Ovary (tissue), 7 donors: ENCODE measurements at regions not wholly inside any gene's neighbourhood (a gene's known extent, or its start where the extent isn't known, plus 50 kb on each side); places are given as distances from the start of the nearest gene placed in this dataset.

Experiments used
- DNase-seq, 5 donors: peaks; one replicate each; pipeline ENCODE4 v3.0.0-alpha.2; 2019 to 2020
- H3K27ac ChIP-seq, 2 donors: fragments of 200-600 bp; one replicate each; pipeline versions ENCODE4 v1.5.1 to v1.8.0; 2019 to 2022
- H3K27me3 ChIP-seq: fragments of 200-600 bp; one replicate; pipeline ENCODE4 v1.8.0; 2022
- H3K36me3 ChIP-seq: fragments of 200-600 bp; sonication (generic); one replicate; pipeline ENCODE4 v1.5.1; 2019
- H3K4me1 ChIP-seq: one replicate; pipeline ENCODE4 v1.8.1; 2013; ENCODE audit warnings: mild to moderate bottlenecking, moderate library complexity; ENCODE audit not compliant: insufficient read depth
- H3K4me3 ChIP-seq: fragments of 200-600 bp; sonication (generic); one replicate; pipeline ENCODE4 v1.5.1; 2017
- H3K9me3 ChIP-seq, 2 donors: fragments of 200-600 bp in 1 of 2; sonication (generic) in 1 of 2; one replicate each; pipeline versions ENCODE4 v1.5.1 to v1.8.1; 2013 to 2019; ENCODE audit warnings: mild to moderate bottlenecking in 1 of 2, moderate library complexity in 1 of 2
- EP300 ChIP-seq: sonication (generic); formaldehyde crosslinking; IDR thresholded peaks from one replicate; pipeline ENCODE4 v1.6.1; 2017; ENCODE audit warnings: antibody characterized with exemption
- POLR2A ChIP-seq: fragments of 450-650 bp; IDR thresholded peaks from one replicate; pipeline ENCODE4 v1.6.1; 2017; ENCODE audit warnings: antibody characterized with exemption, mild to moderate bottlenecking, moderate library complexity
- WGBS, 3 donors: extraction: QIAGEN DNeasy Blood & Tissue Kit in 1 of 3; methylation state at CpG; one replicate each; pipeline versions ENCODE4 v1.1.5 to v1.1.7; 2013 to 2017; 5-methylcytosine and 5-hydroxymethylcytosine counted together
- intact Hi-C, 4 donors: fragments of 100-400 bp; cut with DNase I; formaldehyde crosslinking; loops; one replicate each; pipeline versions ENCODE4 v1.11.0 to v1.15.1; 2022 to 2023
- TF ChIP-seq, protein P1 (sequence below), 3 donors: fragments of 450-650 bp in 2 of 3; fragments of 200-600 bp in 1 of 3; IDR thresholded peaks; one replicate each; pipeline versions ENCODE4 v1.5.1 to v1.8.0; 2016 to 2022; ENCODE audit warnings: antibody characterized with exemption in 3 of 3, mild to moderate bottlenecking in 1 of 3
- donor health status: DM: no; HTN: no; CAD: no; lungs with moderate emphysema.
- donor health status: DM: no; HTN: no; CAD: no.
- donor health status: Bipolar disorder and iron deficiency.
- donor health status: DM: no; HTN: no; CAD: no.
- donor health status: DM: yes; HTN: yes; CAD: no.

DNA sequence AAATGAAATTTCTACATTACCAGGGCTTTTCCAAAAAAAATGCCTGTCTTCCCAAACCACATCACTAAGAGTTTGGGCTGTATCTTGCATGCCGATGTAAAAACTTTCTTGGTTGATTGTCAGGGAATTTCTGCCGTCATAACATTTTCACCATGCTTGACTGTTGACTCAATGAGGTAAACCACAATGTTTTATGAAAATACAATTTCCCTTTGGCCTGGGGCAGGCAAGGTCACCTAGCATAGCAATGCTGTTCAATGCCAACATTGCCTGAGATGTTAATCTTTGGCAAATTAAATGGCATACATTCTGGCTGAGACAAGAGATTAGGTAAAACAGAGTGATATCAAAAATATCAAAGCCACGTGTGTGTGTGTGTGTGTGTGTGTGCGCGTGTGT lies 137.1 kb upstream of the TBL1X start:
- 51 to 93% (median 77%) methylated on average over 5 of the region's 5 CpGs for WGBS, 3 donors
- Histone ChIP-seq H3K4me1 (no peaks in the 10 kb centered on the region), H3K4me3 (no peak overlapping the region), H3K9me3 (no peaks in the 10 kb centered on the region), H3K36me3 (no peaks in the 10 kb centered on the region), H3K27me3 (no peaks in the 10 kb centered on the region), H3K27ac (no peak overlapping the region)
- intact Hi-C loops: no loop called here
- DNase-seq: no peak
- TF ChIP-seq, protein P1, sequence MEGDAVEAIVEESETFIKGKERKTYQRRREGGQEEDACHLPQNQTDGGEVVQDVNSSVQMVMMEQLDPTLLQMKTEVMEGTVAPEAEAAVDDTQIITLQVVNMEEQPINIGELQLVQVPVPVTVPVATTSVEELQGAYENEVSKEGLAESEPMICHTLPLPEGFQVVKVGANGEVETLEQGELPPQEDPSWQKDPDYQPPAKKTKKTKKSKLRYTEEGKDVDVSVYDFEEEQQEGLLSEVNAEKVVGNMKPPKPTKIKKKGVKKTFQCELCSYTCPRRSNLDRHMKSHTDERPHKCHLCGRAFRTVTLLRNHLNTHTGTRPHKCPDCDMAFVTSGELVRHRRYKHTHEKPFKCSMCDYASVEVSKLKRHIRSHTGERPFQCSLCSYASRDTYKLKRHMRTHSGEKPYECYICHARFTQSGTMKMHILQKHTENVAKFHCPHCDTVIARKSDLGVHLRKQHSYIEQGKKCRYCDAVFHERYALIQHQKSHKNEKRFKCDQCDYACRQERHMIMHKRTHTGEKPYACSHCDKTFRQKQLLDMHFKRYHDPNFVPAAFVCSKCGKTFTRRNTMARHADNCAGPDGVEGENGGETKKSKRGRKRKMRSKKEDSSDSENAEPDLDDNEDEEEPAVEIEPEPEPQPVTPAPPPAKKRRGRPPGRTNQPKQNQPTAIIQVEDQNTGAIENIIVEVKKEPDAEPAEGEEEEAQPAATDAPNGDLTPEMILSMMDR (IDR thresholded peaks at IDR 0.05): no peak
- no peak for TF ChIP-seq EP300
- TF ChIP-seq POLR2A: no peak

- H3K4me1 ChIP-seq: no peaks in the 10 kb centered on the region
- WGBS, 3 donors: 70 to 77% (median 74%) methylated on average over 5 of the region's 5 CpGs
- H3K36me3 ChIP-seq: no peaks in the 10 kb centered on the region
- H3K4me3 ChIP-seq: no peak overlapping the region
- no peaks in the 10 kb centered on the region for H3K9me3 ChIP-seq
- no peak for TF ChIP-seq POLR2A
- TF ChIP-seq EP300: no peak
- TF ChIP-seq, protein P1 (IDR thresholded peaks at IDR 0.05): no peak
- intact Hi-C loops: no loop called here
- H3K27ac ChIP-seq: no peak overlapping the region
- H3K27me3 ChIP-seq: no peaks in the 10 kb centered on the region
- DNase-seq: no peak
These were observed 135.8 kb upstream of the TBL1X start for GRCh38 chrX:9329056-9329455.

- no peak for TF ChIP-seq POLR2A
- TF ChIP-seq, protein P1 (IDR thresholded peaks at IDR 0.05): no peak
- no peak for TF ChIP-seq EP300
- H3K27me3 ChIP-seq: no peaks in the 10 kb centered on the region
- H3K4me1 ChIP-seq: no peaks in the 10 kb centered on the region
- H3K27ac ChIP-seq: no peak overlapping the region
- intact Hi-C loops: no loop called here
- no peak overlapping the region for H3K4me3 ChIP-seq
- H3K9me3 ChIP-seq: no peaks in the 10 kb centered on the region
- no peak for DNase-seq
- WGBS, 3 donors: 73 to 79% (median 73%) methylated on average over 8 of the region's 8 CpGs
- H3K36me3 ChIP-seq: no peaks in the 10 kb centered on the region
These were observed 134.4 kb upstream of the TBL1X start for GRCh38 chrX:9330249-9330982.

DNA sequence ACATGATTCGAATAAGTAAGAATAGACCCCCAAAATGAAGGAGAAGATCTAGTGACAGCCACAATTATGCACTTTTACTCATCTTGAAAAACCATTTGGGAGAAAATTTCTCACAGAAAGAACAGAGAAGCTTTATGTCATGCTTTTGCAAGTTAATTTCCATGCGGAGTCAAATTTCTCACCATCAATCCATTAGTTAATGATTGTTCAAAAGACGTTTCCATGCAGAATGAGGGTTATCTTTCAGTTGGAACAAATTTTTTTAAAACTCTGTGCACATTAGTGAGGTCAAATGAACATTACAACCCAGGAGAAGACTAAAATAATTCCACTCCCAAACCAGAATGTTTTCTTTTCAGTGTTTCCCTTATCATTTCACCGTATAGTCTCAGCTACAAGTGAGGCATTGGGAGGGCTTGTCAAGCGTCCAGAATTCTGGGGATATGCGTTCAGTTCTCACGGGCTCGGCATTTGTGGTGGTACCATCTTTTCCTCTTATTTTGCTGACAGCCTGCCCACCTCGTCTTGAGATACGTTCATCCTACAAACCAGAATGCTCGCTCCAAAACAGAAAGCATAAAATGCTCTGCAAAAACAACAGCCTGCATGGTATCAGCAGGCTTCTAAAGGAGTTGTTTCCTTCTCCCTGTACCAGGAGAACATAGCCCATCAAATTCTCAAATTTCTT lies 130.8 kb upstream of the TBL1X start:
- H3K4me1 ChIP-seq: no peaks in the 10 kb centered on the region
- no peak overlapping the region for H3K4me3 ChIP-seq
- no peaks in the 10 kb centered on the region for H3K9me3 ChIP-seq
- WGBS, 3 donors: 27 to 38% (median 27%) methylated on average over 11 of the region's 11 CpGs
- TF ChIP-seq EP300 (no peak), POLR2A (no peak)
- TF ChIP-seq, protein P1 (IDR thresholded peaks at IDR 0.05): no peak
- intact Hi-C loops: no loop called here
- no peaks in the 10 kb centered on the region for H3K27me3 ChIP-seq
- H3K27ac ChIP-seq: no peak overlapping the region
- DNase-seq: no peak
- no peaks in the 10 kb centered on the region for H3K36me3 ChIP-seq
